ENCODE measurements at regions not wholly inside any gene's neighbourhood (a gene's known extent, or its start where the extent isn't known, plus 50 kb on each side); places are given as distances from the start of the nearest gene placed in this dataset.
"Not testable (repeated sequence)": the region's sequence is repeated elsewhere in the genome, so short reads cannot be mapped to it uniquely, and the experiment has no call there.

DNA sequence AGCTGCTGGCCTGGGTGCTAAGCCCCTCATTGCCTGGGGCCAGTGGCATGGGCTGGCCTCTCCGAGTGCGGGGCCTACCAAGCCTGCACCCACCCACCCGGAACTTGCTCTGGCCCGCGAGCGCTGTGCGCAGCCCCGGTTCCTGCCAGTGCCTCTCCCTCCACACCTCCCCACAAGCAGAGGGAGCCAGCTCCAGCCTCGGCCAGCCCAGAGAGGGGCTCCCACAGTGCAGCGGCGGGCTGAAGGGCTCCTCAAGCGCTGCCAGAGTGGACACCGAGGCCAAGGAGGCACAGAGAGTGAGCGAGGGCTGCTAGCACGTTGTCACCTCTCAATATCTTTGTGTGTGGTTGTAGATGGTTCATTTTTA is 74.8 kb upstream of the ATP1A1 start:
- not testable (repeated sequence) for DNase-seq (ENCODE audit: low spot score)

GRCh38 chr1:116298746-116299145 is 74.3 kb upstream of the ATP1A1 start:
- DNase-seq (ENCODE audit: low spot score): no peak

GRCh38 chr1:116299248-116299647 is 73.8 kb upstream of the ATP1A1 start:
- DNase-seq (ENCODE audit: low spot score): no peak

GRCh38 chr1:116302281-116302680 is 70.8 kb upstream of the ATP1A1 start:
- DNase-seq (ENCODE audit: low spot score): no peak

- DNase-seq (ENCODE audit: low spot score): no peak
Observed at GRCh38 chr1:116306102-116306501, 66.9 kb upstream of the ATP1A1 start.

DNA sequence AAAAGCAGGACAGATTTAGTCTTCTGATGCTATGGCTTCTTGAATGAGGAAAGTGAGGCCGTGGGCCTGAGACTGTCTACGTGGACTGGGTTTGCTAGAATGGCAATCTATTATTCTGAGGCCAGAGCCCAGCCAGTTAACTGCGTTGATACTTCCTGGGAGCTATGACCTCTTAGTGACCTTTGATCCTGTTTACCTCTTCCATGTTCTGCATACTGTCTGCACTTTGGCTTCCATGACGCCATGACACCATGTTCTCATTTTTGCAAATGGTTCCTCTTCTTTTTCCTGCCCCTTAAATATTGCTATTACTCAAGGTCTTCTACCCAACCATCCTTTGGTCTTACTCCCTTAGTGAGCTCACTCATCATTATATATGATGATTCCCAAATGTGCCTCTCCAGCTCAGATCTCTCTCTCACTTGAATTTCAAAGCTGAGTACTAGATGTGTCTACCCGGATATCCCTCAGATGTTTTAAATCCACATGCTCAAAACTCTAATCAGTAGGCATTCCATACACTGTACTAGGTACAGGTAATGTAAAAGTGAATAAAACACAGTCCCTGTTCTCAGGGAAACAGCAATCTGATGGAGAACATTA is 66.1 kb upstream of the ATP1A1 start:
- no peak for DNase-seq (ENCODE audit: low spot score)

DNA sequence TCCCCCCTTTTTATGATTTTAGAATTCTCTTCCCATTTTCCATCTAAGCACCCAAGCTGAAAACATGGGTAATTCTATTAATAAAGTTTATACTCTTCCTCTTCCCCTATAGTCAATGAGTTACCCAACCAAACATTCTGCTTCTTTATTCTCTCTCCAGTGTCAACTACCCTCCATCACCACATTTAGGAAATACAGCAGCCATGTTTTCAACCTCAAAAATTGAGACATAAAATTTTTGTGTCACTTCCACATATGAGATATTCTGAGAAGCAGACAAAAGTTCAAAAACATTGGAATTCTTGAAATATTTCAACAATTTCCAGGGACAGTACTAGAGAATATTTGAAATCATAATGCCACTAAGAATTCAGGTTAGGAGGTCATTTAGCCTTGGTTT is 64.8 kb upstream of the ATP1A1 start:
- no peak for DNase-seq (ENCODE audit: low spot score)

DNA sequence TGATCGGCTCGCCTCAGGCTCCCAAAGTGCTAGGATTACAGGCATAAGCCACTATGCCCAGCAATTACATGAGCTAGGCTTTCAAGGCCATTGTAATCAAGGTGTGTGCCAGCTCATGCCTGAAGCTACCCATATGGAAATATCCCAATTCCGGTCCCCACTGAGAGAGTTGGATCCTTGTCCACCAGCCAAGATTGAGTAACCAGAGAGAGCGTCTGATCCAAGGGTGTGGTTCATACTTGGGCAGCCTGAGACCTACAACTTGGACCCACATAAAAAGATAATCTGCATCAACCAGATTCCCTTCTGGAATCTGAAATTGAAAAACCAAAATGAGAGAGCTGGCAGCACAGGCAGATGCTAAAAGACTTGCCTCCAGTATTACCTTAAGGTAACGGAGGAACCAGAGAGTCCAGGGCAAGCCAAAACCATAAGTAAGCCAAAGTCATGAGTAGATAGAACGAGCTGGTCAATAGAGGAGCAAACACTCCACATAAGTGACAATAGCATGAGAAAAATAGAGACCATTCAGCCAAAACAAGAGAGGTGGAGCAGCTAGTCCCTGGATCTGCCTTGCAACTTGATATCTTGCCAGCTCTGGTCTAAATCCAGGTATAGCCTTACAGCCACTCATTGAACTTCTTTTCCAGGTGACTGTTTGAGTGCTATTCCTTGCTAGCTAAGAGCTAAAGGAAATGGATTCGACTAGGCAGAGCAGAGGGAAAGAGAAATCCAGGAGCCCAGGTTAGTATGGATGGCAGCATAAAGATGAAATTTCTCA is 63.8 kb upstream of the ATP1A1 start:
- DNase-seq (ENCODE audit: low spot score): no peak

DNA sequence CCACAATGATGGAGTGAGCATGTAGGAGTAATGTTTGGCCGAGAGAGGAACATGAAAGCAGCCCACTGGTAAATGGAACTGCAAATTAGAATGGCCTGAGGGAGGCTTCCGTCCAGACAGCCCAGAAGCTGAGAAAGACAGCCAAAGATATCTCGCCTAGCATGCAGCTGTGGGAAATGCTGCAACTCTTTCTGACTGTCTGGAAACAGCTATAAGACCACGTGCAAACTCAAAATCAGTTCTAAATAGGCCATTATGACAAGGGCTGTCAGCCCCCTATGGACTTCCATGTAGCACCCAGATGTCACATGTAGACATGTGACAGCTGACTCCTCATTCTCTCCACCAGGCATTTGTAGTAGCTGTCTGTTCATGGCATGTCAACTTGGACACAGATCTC is 62.9 kb upstream of the ATP1A1 start:
- DNase-seq (ENCODE audit: low spot score): no peak

DNA sequence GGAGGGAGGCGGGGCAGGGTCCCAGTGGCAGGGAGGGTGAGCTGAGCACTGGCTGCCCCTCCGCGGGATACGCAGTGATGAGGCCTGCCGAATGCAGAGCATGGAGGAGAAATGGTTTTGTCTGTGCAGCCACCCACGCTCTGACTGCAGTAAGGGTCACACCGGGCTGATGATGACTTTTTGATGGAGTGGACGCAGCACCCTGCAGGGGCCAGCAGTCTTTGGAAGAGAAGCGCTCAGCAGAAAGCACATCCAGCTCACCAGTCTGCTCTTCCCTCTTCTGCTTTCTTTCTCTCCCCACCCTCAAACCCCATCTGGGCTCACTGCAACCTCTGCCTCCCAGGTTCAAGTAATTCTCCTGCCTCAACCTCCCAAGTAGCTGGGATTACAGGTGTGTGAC is 61.9 kb upstream of the ATP1A1 start:
- no peak for DNase-seq (ENCODE audit: low spot score)

GRCh38 chr1:116311756-116312680 is 61.0 kb upstream of the ATP1A1 start:
- DNase-seq (ENCODE audit: low spot score): no peak

- DNase-seq (ENCODE audit: low spot score): no peak
Observed at GRCh38 chr1:116312681-116313069, 60.4 kb upstream of the ATP1A1 start.

- no peak for DNase-seq (ENCODE audit: low spot score)
Observed at GRCh38 chr1:116313776-116314175, 59.3 kb upstream of the ATP1A1 start.

- no peak for DNase-seq (ENCODE audit: low spot score)
Observed at GRCh38 chr1:116314305-116314919, 58.6 kb upstream of the ATP1A1 start.

DNA sequence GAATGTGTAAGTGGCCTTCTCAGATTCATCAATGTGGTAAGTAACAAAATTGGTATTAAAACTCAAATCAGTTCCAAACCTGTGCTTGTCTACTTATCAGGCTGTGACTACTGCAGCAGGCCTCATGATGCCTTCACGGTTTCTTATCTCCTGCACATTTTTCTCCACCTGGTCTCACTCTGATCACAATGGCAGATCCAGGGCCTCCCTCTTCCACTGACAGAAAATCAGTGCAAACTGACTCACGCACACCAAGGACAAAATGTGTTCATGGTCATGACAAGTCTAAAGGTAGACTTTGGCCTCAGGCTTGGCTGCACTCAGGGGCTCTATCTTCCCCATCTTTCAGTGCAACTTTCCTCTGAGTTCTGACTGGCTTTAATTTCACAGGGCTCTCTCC is 56.7 kb upstream of the ATP1A1 start:
- DNase-seq (ENCODE audit: low spot score): no peak

GRCh38 chr1:116318897-116319296 is 54.1 kb upstream of the ATP1A1 start:
- DNase-seq (ENCODE audit: low spot score): no peak

GRCh38 chr1:116320874-116321273 is 52.2 kb upstream of the ATP1A1 start:
- no peak for DNase-seq (ENCODE audit: low spot score)

DNA sequence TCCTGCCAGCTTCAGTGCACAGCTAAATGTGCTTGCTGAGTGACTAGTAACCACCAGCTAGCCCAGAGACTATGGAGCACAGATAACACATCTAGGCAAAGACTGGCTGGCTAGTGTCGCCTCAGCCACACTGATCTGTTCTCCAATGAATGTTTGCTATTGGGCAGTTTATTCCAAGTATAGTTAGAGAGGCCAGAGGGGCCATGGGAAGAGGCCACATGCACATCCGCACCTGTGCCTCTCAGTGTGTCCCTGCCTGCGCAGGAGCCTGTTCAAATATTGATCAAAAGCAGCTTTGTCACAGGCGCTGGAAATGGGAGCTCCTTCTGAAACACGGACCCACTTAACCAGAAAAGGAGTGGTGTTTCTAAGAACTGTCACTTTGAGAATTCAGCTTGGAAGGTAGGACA is 51.3 kb upstream of the ATP1A1 start:
- no peak for DNase-seq (ENCODE audit: low spot score)

- no peak for DNase-seq (ENCODE audit: low spot score)
Observed at GRCh38 chr1:116322752-116323405, 50.2 kb upstream of the ATP1A1 start.
